Parathyroid adenoma (tissue), 2 donors: ENCODE measurements at regions not wholly inside any gene's neighbourhood (a gene's known extent, or its start where the extent isn't known, plus 50 kb on each side); places are given as distances from the start of the nearest gene placed in this dataset.
"Not testable (repeated sequence)": the region's sequence is repeated elsewhere in the genome, so short reads cannot be mapped to it uniquely, and the experiment has no call there.

Experiments
- H2AFZ ChIP-seq: fragments of 300-600 bp; sonication (generic); one replicate; pipeline ENCODE4 v1.7.0; 2017; ENCODE audit warnings: antibody characterized with exemption, mild to moderate bottlenecking
- H3K27ac ChIP-seq: fragments of 300-600 bp; sonication (generic); one replicate; pipeline ENCODE4 v1.7.0; 2017
- H3K27me3 ChIP-seq: fragments of 300-600 bp; sonication (generic); one replicate; pipeline ENCODE4 v1.7.0; 2017; ENCODE audit warnings: low read length; ENCODE audit not compliant: control insufficient read depth, insufficient read depth
- H3K36me3 ChIP-seq: fragments of 300-600 bp; sonication (generic); one replicate; pipeline ENCODE4 v1.7.0; 2017; ENCODE audit warnings: low read length; ENCODE audit not compliant: control insufficient read depth, insufficient read depth
- H3K4me1 ChIP-seq: fragments of 300-600 bp; sonication (generic); one replicate; pipeline ENCODE4 v1.7.0; 2017; ENCODE audit warnings: control low read depth
- H3K4me2 ChIP-seq: fragments of 300-600 bp; sonication (generic); one replicate; pipeline ENCODE4 v1.7.0; 2017; ENCODE audit warnings: low read length
- H3K4me3 ChIP-seq: fragments of 300-600 bp; sonication (generic); one replicate; pipeline ENCODE4 v1.7.0; 2017; ENCODE audit warnings: low read depth, low read length
- H3K79me2 ChIP-seq: fragments of 300-600 bp; sonication (generic); one replicate; pipeline ENCODE4 v1.7.0; 2017; ENCODE audit warnings: control low read depth
- H3K9ac ChIP-seq: fragments of 300-600 bp; sonication (generic); one replicate; pipeline ENCODE4 v1.7.0; 2017; ENCODE audit warnings: mild to moderate bottlenecking
- H3K9me3 ChIP-seq: fragments of 300-600 bp; sonication (generic); one replicate; pipeline ENCODE4 v1.7.0; 2017; ENCODE audit warnings: low read length; ENCODE audit not compliant: control insufficient read depth
- TF ChIP-seq, protein P1 (sequence below): fragments of 300-600 bp; sonication (generic); IDR thresholded peaks from one replicate; pipeline ENCODE4 v1.7.0; 2017; ENCODE audit warnings: antibody characterized with exemption, mild to moderate bottlenecking
- donor health status: primary hyperparathyroidism.

DNA sequence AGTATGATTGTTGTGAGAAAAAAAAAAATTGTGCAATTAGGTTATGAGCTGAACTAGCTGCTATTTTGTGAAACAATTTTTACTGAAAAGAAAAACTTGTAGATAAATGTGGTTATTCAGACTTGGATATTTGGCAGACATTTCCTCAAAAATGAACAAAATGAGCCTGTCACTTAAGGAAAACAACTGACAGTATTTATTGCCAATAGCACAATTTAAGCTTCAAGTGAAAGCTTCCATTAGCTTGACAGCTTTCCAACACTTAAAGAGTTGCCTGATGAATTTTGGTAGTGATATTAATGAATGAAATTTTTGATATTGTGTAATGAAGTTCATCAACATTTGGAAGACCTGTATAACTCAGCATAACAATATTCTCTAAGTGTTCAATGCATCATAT, 116.1 kb upstream of the RGS1 start:
- TF ChIP-seq, protein P1, sequence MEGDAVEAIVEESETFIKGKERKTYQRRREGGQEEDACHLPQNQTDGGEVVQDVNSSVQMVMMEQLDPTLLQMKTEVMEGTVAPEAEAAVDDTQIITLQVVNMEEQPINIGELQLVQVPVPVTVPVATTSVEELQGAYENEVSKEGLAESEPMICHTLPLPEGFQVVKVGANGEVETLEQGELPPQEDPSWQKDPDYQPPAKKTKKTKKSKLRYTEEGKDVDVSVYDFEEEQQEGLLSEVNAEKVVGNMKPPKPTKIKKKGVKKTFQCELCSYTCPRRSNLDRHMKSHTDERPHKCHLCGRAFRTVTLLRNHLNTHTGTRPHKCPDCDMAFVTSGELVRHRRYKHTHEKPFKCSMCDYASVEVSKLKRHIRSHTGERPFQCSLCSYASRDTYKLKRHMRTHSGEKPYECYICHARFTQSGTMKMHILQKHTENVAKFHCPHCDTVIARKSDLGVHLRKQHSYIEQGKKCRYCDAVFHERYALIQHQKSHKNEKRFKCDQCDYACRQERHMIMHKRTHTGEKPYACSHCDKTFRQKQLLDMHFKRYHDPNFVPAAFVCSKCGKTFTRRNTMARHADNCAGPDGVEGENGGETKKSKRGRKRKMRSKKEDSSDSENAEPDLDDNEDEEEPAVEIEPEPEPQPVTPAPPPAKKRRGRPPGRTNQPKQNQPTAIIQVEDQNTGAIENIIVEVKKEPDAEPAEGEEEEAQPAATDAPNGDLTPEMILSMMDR, result no peak
- Histone ChIP-seq H2AFZ (no peak overlapping the region), H3K27ac (no peak overlapping the region)

DNA sequence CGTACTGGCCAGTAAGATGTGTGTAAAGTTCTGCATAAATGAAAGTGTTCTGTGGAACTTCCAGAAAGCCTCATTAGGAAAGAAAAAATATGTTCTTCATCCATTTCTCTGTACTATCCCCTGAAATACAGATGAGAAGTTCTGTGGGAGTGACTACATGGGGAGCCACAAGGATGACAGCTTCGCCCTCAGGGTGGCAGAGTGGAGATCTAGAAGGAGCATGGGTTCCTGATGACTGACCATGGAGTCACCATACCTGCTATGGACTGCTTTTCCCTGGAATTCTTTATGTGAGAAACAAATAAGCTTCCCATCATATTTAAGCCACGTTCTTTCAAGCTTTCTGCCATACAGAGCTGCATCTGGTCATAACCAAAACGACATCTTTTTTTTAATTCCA, 113.9 kb upstream of the RGS1 start:
- Histone ChIP-seq H3K4me2 (no peak overlapping the region), H3K27ac (no peak overlapping the region), H3K4me3 (no peak overlapping the region), H3K9ac (no peak overlapping the region), H2AFZ (no peak overlapping the region), H3K4me1 (no peaks in the 10 kb centered on the region), H3K79me2 (no peaks in the 10 kb centered on the region), H3K9me3 (no peaks in the 10 kb centered on the region), H3K36me3 (no peaks in the 10 kb centered on the region), H3K27me3 (no peaks in the 10 kb centered on the region)
- TF ChIP-seq, protein P1, result no peak

More for the DNA sequence above, 116.1 kb upstream of the RGS1 start:
- Histone ChIP-seq H3K4me3 (no peak overlapping the region), H3K36me3 (no peaks in the 10 kb centered on the region), H3K27me3 (no peaks in the 10 kb centered on the region), H3K79me2 (no peaks in the 10 kb centered on the region), H3K9me3 (no peaks in the 10 kb centered on the region), H3K4me1 (no peaks in the 10 kb centered on the region), H3K4me2 (no peak overlapping the region), H3K9ac (no peak overlapping the region)

- H3K4me3 ChIP-seq, result no peak overlapping the region
- TF ChIP-seq, protein P1, result no peak
These were observed 113.0 kb upstream of the RGS1 start for GRCh38 chr1:192462616-192463015.

GRCh38 chr1:192463661-192464060, 111.9 kb upstream of the RGS1 start:
- Histone ChIP-seq H3K79me2 (no peaks in the 10 kb centered on the region), H3K27me3 (no peaks in the 10 kb centered on the region), H2AFZ (no peak overlapping the region), H3K36me3 (no peaks in the 10 kb centered on the region), H3K9ac (no peak overlapping the region), H3K4me3 (no peak overlapping the region), H3K9me3 (no peaks in the 10 kb centered on the region), H3K27ac (no peak overlapping the region), H3K4me1 (no peaks in the 10 kb centered on the region), H3K4me2 (no peak overlapping the region)
- TF ChIP-seq, protein P1, result no peak

More at GRCh38 chr1:192462616-192463015, 113.0 kb upstream of the RGS1 start:
- H3K79me2 ChIP-seq, result no peaks in the 10 kb centered on the region
- no peaks in the 10 kb centered on the region for H3K9me3 ChIP-seq
- H3K27ac ChIP-seq, result no peak overlapping the region
- H3K9ac ChIP-seq, result no peak overlapping the region
- H3K36me3 ChIP-seq, result no peaks in the 10 kb centered on the region
- no peak overlapping the region for H3K4me2 ChIP-seq
- no peaks in the 10 kb centered on the region for H3K27me3 ChIP-seq
- H3K4me1 ChIP-seq, result no peaks in the 10 kb centered on the region
- H2AFZ ChIP-seq, result no peak overlapping the region

- H3K79me2 ChIP-seq, H3K4me1 ChIP-seq, H3K9ac ChIP-seq, H3K36me3 ChIP-seq, H3K9me3 ChIP-seq, H3K27me3 ChIP-seq, H2AFZ ChIP-seq, H3K4me3 ChIP-seq, H3K4me2 ChIP-seq, H3K27ac ChIP-seq: not testable (repeated sequence)
These were observed 110.4 kb upstream of the RGS1 start for GRCh38 chr1:192465221-192465620.
